CD14-positive monocyte (primary cell): ENCODE measurements at regions not wholly inside any gene's neighbourhood (a gene's known extent, or its start where the extent isn't known, plus 50 kb on each side); places are given as distances from the start of the nearest gene placed in this dataset.

Source experiments
- DNase-seq, 3 donors: peaks; one replicate each; pipeline ENCODE4 v3.0.0-alpha.2; 2011 to 2022
- H2AFZ ChIP-seq: 2 replicates; pipeline ENCODE4 v1.6.0; 2012; ENCODE audit warnings: mild to moderate bottlenecking, low read depth, low read length, inconsistent platforms; ENCODE audit not compliant: insufficient read depth, poor library complexity, severe bottlenecking
- H3K27ac ChIP-seq, 2 donors: 1 replicate in 1 of 2; 2 replicates in 1 of 2; pipeline ENCODE4 v1.5.1; 2012 to 2013; ENCODE audit warnings: low read length in 2 of 2, control low read depth in 1 of 2, inconsistent platforms in 1 of 2, low read depth in 1 of 2, mild to moderate bottlenecking in 1 of 2
- H3K27me3 ChIP-seq, 2 donors: one replicate each; pipeline versions ENCODE4 v1.6.0 to v1.6.1; 2011 to 2013; ENCODE audit warnings: low read length in 2 of 2; ENCODE audit not compliant: control insufficient read depth in 2 of 2, insufficient read depth in 2 of 2
- H3K36me3 ChIP-seq, 2 donors: replicated peaks in 1 of 2; 1 replicate in 1 of 2; 2 replicates in 1 of 2; pipeline versions ENCODE4 v1.5.1 to v1.6.1; 2012 to 2013; ENCODE audit warnings: low read length in 2 of 2, control low read depth in 1 of 2, inconsistent platforms in 1 of 2, mild to moderate bottlenecking in 1 of 2; ENCODE audit not compliant: insufficient read depth in 2 of 2, control insufficient read depth in 1 of 2
- H3K4me1 ChIP-seq, 2 donors: 1 replicate in 1 of 2; 2 replicates in 1 of 2; pipeline versions ENCODE4 v1.5.1 to v1.6.1; 2012 to 2013; ENCODE audit warnings: low read length in 2 of 2, control low read depth in 1 of 2, inconsistent platforms in 1 of 2, mild to moderate bottlenecking in 1 of 2, moderate library complexity in 1 of 2; ENCODE audit not compliant: insufficient read depth in 2 of 2, control insufficient read depth in 1 of 2
- H3K4me2 ChIP-seq: replicated peaks from 2 replicates; pipeline ENCODE3; 2012; ENCODE audit warnings: low read length, moderate library complexity, mild to moderate bottlenecking; ENCODE audit not compliant: poor library complexity, severe bottlenecking; ENCODE audit errors: extremely low read depth
- H3K4me3 ChIP-seq, 3 experiments: fragments of 200-600 bp in 1 of 3; sonication (generic) in 1 of 3; replicated peaks in 1 of 3; 1 replicate in 2 of 3; 2 replicates in 1 of 3; pipeline ENCODE4 v1.5.1; 2011 to 2013; ENCODE audit warnings: low read length in 3 of 3, mild to moderate bottlenecking in 3 of 3, control low read depth in 2 of 3, low read depth in 2 of 3, inconsistent platforms in 1 of 3, moderate library complexity in 1 of 3
- H3K79me2 ChIP-seq: 2 replicates; pipeline ENCODE4 v1.6.0; 2012; ENCODE audit warnings: mild to moderate bottlenecking, control low read depth, inconsistent platforms, low read length, moderate library complexity; ENCODE audit not compliant: insufficient read depth
- H3K9ac ChIP-seq: 2 replicates; pipeline ENCODE4 v1.6.0; 2017; ENCODE audit warnings: low read length, mild to moderate bottlenecking; ENCODE audit not compliant: insufficient read depth, poor library complexity, severe bottlenecking
- H3K9me3 ChIP-seq, 2 donors: replicated peaks in 1 of 2; 1 replicate in 1 of 2; 2 replicates in 1 of 2; pipeline versions ENCODE4 v1.5.1 to v1.6.1; 2012 to 2013; ENCODE audit warnings: low read length in 2 of 2, control low read depth in 1 of 2; ENCODE audit not compliant: control insufficient read depth in 1 of 2, insufficient read depth in 1 of 2
- H4K20me1 ChIP-seq: 2 replicates; pipeline ENCODE4 v1.6.0; 2012; ENCODE audit warnings: mild to moderate bottlenecking, low read length, control low read depth, moderate library complexity; ENCODE audit not compliant: insufficient read depth
- H3K27ac Mint-ChIP-seq, 7 donors: one replicate each; pipeline ENCODE4 v1.8.0; 2020; ENCODE audit warnings: mild to moderate bottlenecking in 7 of 7, mixed read lengths in 7 of 7, moderate library complexity in 6 of 7, inconsistent platforms in 2 of 7
- H3K27me3 Mint-ChIP-seq, 3 donors: one replicate each; pipeline ENCODE4 v1.8.0; 2021 to 2022; ENCODE audit warnings: low read depth in 3 of 3, mild to moderate bottlenecking in 3 of 3, mixed read lengths in 3 of 3, moderate library complexity in 3 of 3, inconsistent platforms in 1 of 3
- H3K36me3 Mint-ChIP-seq, 2 donors: one replicate each; pipeline ENCODE4 v1.8.0; 2020; ENCODE audit warnings: mixed read lengths in 2 of 2, inconsistent platforms in 1 of 2, mild to moderate bottlenecking in 1 of 2
- H3K4me1 Mint-ChIP-seq: one replicate; pipeline ENCODE4 v1.8.0; 2020; ENCODE audit warnings: mild to moderate bottlenecking, mixed read lengths
- H3K4me3 Mint-ChIP-seq, 2 donors: one replicate each; pipeline ENCODE4 v1.8.0; 2020; ENCODE audit warnings: mild to moderate bottlenecking in 2 of 2, mixed read lengths in 2 of 2, moderate library complexity in 1 of 2
- H3K9me3 Mint-ChIP-seq, 7 donors: one replicate each; pipeline ENCODE4 v1.8.0; 2020 to 2022; ENCODE audit warnings: mixed read lengths in 7 of 7, mild to moderate bottlenecking in 6 of 7, moderate library complexity in 6 of 7, inconsistent platforms in 2 of 7
- CTCF ChIP-seq: fragments of 200-600 bp; IDR thresholded peaks from one replicate; pipeline ENCODE4 v1.8.0; 2022; ENCODE audit warnings: antibody characterized with exemption, mild to moderate bottlenecking
- WGBS: methylation state at CpG from one replicate; pipeline ENCODE4 v1.1.5; 2013; ENCODE audit warnings: missing lambda C conversion rate; ENCODE audit not compliant: insufficient coverage; 5-methylcytosine and 5-hydroxymethylcytosine counted together
- intact Hi-C, 2 donors: fragments of 100-400 bp; cut with micrococcal nuclease; formaldehyde crosslinking; loops; one replicate each; pipeline versions ENCODE4 v1.15.0 to v1.15.1; 2023

- Histone ChIP-seq H3K9ac (no peak overlapping the region), H3K4me1 (no peaks in the 10 kb centered on the region), H3K4me2 (no peak overlapping the region), H3K4me3 (no peak overlapping the region), H3K79me2 (no peaks in the 10 kb centered on the region), H3K9me3 (peaks cover 9 to 13% of the 10 kb centered on the region in 2 donors), H3K27ac (no peak overlapping the region), H2AFZ (no peak overlapping the region), H3K36me3 (no peaks in the 10 kb centered on the region), H4K20me1 (no peaks in the 10 kb centered on the region), H3K27me3 (no peaks in the 10 kb centered on the region)
- no peak for DNase-seq
- no peaks in the 10 kb centered on the region for H3K27me3 Mint-ChIP-seq
- H3K4me1 Mint-ChIP-seq: no peaks in the 10 kb centered on the region
- H3K9me3 Mint-ChIP-seq: peaks cover 0 to 11% (median 7%) of the 10 kb centered on the region in 7 donors
- TF ChIP-seq CTCF: no peak
- intact Hi-C loops: no loop called here
- H3K36me3 Mint-ChIP-seq: no peaks in the 10 kb centered on the region
- H3K27ac Mint-ChIP-seq: no peak overlapping the region
- WGBS: 100% methylated on average over 1 of the region's 5 CpGs
- no peak overlapping the region for H3K4me3 Mint-ChIP-seq
These were observed 70.3 kb upstream of the ADAMTS16 start for GRCh38 chr5:5069851-5070250.

- 86% methylated on average over 4 of the region's 5 CpGs for WGBS
- intact Hi-C loops: no loop called here
- no peak for TF ChIP-seq CTCF
- Mint-ChIP-seq H3K4me3 (no peak overlapping the region), H3K4me1 (no peaks in the 10 kb centered on the region), H3K36me3 (no peaks in the 10 kb centered on the region), H3K27ac (no peak overlapping the region), H3K27me3 (peaks cover 0 to 3% (median 0%) of the 10 kb centered on the region in 3 donors), H3K9me3 (peaks cover 0 to 9% (median 7%) of the 10 kb centered on the region in 7 donors)
- no peaks in the 10 kb centered on the region for H3K79me2 ChIP-seq
- H3K4me1 ChIP-seq: no peaks in the 10 kb centered on the region
- H3K4me3 ChIP-seq: no peak overlapping the region
- H4K20me1 ChIP-seq: no peaks in the 10 kb centered on the region
- H3K9me3 ChIP-seq: peaks cover 5 to 9% of the 10 kb centered on the region in 2 donors
- H3K27me3 ChIP-seq: no peaks in the 10 kb centered on the region
- H3K27ac ChIP-seq: no peak overlapping the region
- no peaks in the 10 kb centered on the region for H3K36me3 ChIP-seq
- no peak overlapping the region for H3K4me2 ChIP-seq
- H2AFZ ChIP-seq: no peak overlapping the region
- no peak overlapping the region for H3K9ac ChIP-seq
- DNase-seq: no peak
These were observed 68.6 kb upstream of the ADAMTS16 start for GRCh38 chr5:5071554-5071953.
